Breast epithelium (tissue), 4 donors: ENCODE measurements at regions not wholly inside any gene's neighbourhood (a gene's known extent, or its start where the extent isn't known, plus 50 kb on each side); places are given as distances from the start of the nearest gene placed in this dataset.

Experiments
- DNase-seq, 2 donors: peaks; one replicate each; pipeline ENCODE4 v3.0.0-alpha.2; 2019; ENCODE audit warnings: low spot score in 2 of 2
- H3K27ac ChIP-seq, 2 donors: fragments of 200-600 bp; sonication (generic) in 1 of 2; one replicate each; pipeline ENCODE4 v1.5.1; 2016 to 2019; ENCODE audit warnings: mild to moderate bottlenecking in 1 of 2
- H3K27me3 ChIP-seq, 2 donors: fragments of 200-600 bp; sonication (generic) in 1 of 2; one replicate each; pipeline versions ENCODE4 v1.5.1 to v1.6.0; 2017 to 2019; ENCODE audit warnings: control low read depth in 1 of 2, mild to moderate bottlenecking in 1 of 2
- H3K36me3 ChIP-seq: fragments of 200-600 bp; one replicate; pipeline ENCODE4 v1.5.1; 2019
- H3K4me1 ChIP-seq, 2 donors: fragments of 200-600 bp; sonication (generic); one replicate each; pipeline ENCODE4 v1.5.1; 2016 to 2019; ENCODE audit warnings: control low read depth in 1 of 2
- H3K4me3 ChIP-seq, 3 donors: fragments of 200-600 bp; sonication (generic); 1 replicate in 2 of 3; 2 replicates in 1 of 3; pipeline ENCODE4 v1.5.1; 2016 to 2019; ENCODE audit warnings: mild to moderate bottlenecking in 3 of 3, moderate library complexity in 2 of 3
- H3K9me3 ChIP-seq, 2 donors: fragments of 200-600 bp; sonication (generic) in 1 of 2; one replicate each; pipeline ENCODE4 v1.5.1; 2016 to 2019; ENCODE audit warnings: control low read depth in 1 of 2
- CTCF ChIP-seq, 3 donors: fragments of 450-650 bp; IDR thresholded peaks; one replicate each; pipeline ENCODE4 v1.5.1; 2016 to 2017; ENCODE audit warnings: antibody characterized with exemption in 3 of 3, mild to moderate bottlenecking in 3 of 3, moderate library complexity in 3 of 3
- POLR2A ChIP-seq: fragments of 450-650 bp; IDR thresholded peaks from one replicate; pipeline ENCODE4 v1.6.1; 2016; ENCODE audit warnings: antibody characterized with exemption, mild to moderate bottlenecking, moderate library complexity
- POLR2AphosphoS5 ChIP-seq, 3 donors: sonication (generic); formaldehyde crosslinking; IDR thresholded peaks; one replicate each; pipeline ENCODE4 v1.6.1; 2017; ENCODE audit warnings: antibody characterized with exemption in 3 of 3
- intact Hi-C: fragments of 100-400 bp; cut with DNase I; formaldehyde crosslinking; loops from one replicate; pipeline ENCODE4 v1.15.1; 2023; ENCODE audit warnings: low total_unique reads

- Histone ChIP-seq H3K36me3 (no peaks in the 10 kb centered on the region), H3K4me1 (no peaks in the 10 kb centered on the region), H3K27me3 (no peaks in the 10 kb centered on the region), H3K27ac (no peak overlapping the region), H3K9me3 (peaks cover 0 to 38% of the 10 kb centered on the region in 2 donors), H3K4me3 (no peak overlapping the region)
- intact Hi-C loops = no loop called here
- DNase-seq = no peak
- TF ChIP-seq CTCF (IDR thresholded peaks at IDR 0.05) (peak in 1 of 3 donors; percentile 20), POLR2AphosphoS5 (IDR thresholded peaks at IDR 0.05) (no peak), POLR2A (no peak)
Observed at GRCh38 chr12:19707948-19708409, 268.7 kb downstream of the AEBP2 start.

GRCh38 chr12:19709889-19710288 is 270.6 kb downstream of the AEBP2 start:
- no peak overlapping the region for H3K27ac ChIP-seq
- H3K4me1 ChIP-seq = no peaks in the 10 kb centered on the region
- H3K9me3 ChIP-seq = peaks cover 0 to 33% of the 10 kb centered on the region in 2 donors
- H3K4me3 ChIP-seq = no peak overlapping the region
- no peaks in the 10 kb centered on the region for H3K27me3 ChIP-seq
- intact Hi-C loops = no loop called here
- TF ChIP-seq POLR2AphosphoS5 (IDR thresholded peaks at IDR 0.05) (no peak), POLR2A (no peak), CTCF (IDR thresholded peaks at IDR 0.05) (no peak)
- DNase-seq = no peak
- H3K36me3 ChIP-seq = no peaks in the 10 kb centered on the region

- TF ChIP-seq CTCF (IDR thresholded peaks at IDR 0.05) (no peak), POLR2AphosphoS5 (IDR thresholded peaks at IDR 0.05) (peak in 1 of 3 donors; percentile 42)
- DNase-seq = no peak
- H3K4me3 ChIP-seq = no peak overlapping the region
- no peaks in the 10 kb centered on the region for H3K27me3 ChIP-seq
- no peaks in the 10 kb centered on the region for H3K36me3 ChIP-seq
- intact Hi-C loops = no loop called here
- H3K4me1 ChIP-seq = no peaks in the 10 kb centered on the region
- H3K27ac ChIP-seq = peak overlapping the region in 1 of 2 donors; percentile 40
- peaks cover 0 to 25% of the 10 kb centered on the region in 2 donors for H3K9me3 ChIP-seq
Observed at GRCh38 chr12:19710811-19711793, 271.8 kb downstream of the AEBP2 start.

- intact Hi-C loops = no loop called here
- no peak for TF ChIP-seq POLR2AphosphoS5 (IDR thresholded peaks at IDR 0.05)
- TF ChIP-seq POLR2A = no peak
- no peak for TF ChIP-seq CTCF (IDR thresholded peaks at IDR 0.05)
- H3K27ac ChIP-seq = no peak overlapping the region
Observed at GRCh38 chr12:19712041-19712440, 272.7 kb downstream of the AEBP2 start.

GRCh38 chr12:19718401-19718800 is 279.1 kb downstream of the AEBP2 start:
- Histone ChIP-seq H3K4me1 (no peaks in the 10 kb centered on the region), H3K27me3 (no peaks in the 10 kb centered on the region), H3K27ac (no peak overlapping the region), H3K4me3 (no peak overlapping the region), H3K36me3 (no peaks in the 10 kb centered on the region), H3K9me3 (no peaks in the 10 kb centered on the region)
- intact Hi-C loops = no loop called here
- TF ChIP-seq POLR2A (no peak), POLR2AphosphoS5 (IDR thresholded peaks at IDR 0.05) (no peak), CTCF (IDR thresholded peaks at IDR 0.05) (no peak)
- no peak for DNase-seq

More at GRCh38 chr12:19712041-19712440, 272.7 kb downstream of the AEBP2 start:
- H3K9me3 ChIP-seq = peaks cover 0 to 15% of the 10 kb centered on the region in 2 donors
- no peak for DNase-seq
- no peaks in the 10 kb centered on the region for H3K4me1 ChIP-seq
- no peaks in the 10 kb centered on the region for H3K27me3 ChIP-seq
- H3K36me3 ChIP-seq = no peaks in the 10 kb centered on the region
- no peak overlapping the region for H3K4me3 ChIP-seq
